ENCODE measurements at regions not wholly inside any gene's neighbourhood (a gene's known extent, or its start where the extent isn't known, plus 50 kb on each side); places are given as distances from the start of the nearest gene placed in this dataset.

DNA sequence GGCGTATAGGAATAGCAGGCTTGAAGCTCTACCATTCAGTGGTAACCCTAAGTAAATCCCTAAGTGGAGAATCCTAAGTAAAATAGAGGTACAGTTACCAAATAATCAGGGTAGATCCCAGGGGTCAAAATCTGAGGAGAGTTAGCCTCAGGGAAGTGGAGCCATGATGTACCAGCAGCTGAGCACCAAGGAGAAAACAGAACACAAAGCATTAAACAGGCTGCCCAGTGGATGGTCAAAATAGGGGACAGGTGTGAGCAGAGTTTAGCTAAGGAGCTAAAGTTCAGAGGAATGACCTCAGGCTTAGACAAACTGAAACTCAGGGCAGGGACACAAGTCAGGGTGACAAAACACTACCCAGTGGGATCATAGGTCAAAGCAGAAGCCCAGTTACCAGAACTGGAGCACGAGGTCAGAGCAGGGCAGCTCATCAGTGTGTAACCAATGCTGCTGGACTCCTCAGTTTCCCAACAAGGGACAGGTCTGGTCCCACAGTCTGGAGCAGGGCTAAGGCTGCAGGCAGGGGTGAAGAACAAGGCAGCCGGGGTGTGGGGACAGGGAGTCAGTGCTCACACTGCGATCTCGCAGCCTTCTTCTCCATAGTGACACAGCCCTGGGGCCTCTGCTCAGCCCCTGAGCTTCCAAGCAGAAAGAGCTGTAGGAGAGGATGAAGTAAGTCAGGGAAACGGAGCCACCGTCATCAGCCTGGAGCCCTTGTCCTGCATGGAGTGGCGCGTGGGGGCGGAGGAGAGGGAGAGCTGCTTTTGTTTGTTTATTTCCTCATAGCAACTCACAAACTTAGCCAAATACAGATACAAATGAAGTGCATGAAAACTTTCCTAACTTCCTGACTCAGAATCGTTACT is 264.0 kb downstream of the MREG start:
- TF ChIP-seq, protein P1, sequence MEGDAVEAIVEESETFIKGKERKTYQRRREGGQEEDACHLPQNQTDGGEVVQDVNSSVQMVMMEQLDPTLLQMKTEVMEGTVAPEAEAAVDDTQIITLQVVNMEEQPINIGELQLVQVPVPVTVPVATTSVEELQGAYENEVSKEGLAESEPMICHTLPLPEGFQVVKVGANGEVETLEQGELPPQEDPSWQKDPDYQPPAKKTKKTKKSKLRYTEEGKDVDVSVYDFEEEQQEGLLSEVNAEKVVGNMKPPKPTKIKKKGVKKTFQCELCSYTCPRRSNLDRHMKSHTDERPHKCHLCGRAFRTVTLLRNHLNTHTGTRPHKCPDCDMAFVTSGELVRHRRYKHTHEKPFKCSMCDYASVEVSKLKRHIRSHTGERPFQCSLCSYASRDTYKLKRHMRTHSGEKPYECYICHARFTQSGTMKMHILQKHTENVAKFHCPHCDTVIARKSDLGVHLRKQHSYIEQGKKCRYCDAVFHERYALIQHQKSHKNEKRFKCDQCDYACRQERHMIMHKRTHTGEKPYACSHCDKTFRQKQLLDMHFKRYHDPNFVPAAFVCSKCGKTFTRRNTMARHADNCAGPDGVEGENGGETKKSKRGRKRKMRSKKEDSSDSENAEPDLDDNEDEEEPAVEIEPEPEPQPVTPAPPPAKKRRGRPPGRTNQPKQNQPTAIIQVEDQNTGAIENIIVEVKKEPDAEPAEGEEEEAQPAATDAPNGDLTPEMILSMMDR (IDR thresholded peaks at IDR 0.05; ENCODE audit: low read depth, low read length, poor library complexity, severe bottlenecking) = no peak
- no peak for TF ChIP-seq EZH2phosphoT487 (IDR thresholded peaks at IDR 0.05; ENCODE audit: borderline replicate concordance, low read length)

All from DOHH2 (cell line).